GM23338 (cell line): ENCODE measurements at regions not wholly inside any gene's neighbourhood (a gene's known extent, or its start where the extent isn't known, plus 50 kb on each side); places are given as distances from the start of the nearest gene placed in this dataset.

Experiments
- ATAC-seq: fragments of 200-7000 bp; cut with Tn5 transposase; 3 replicates; pipeline ENCODE4 v1.9.1; 2020
- DNase-seq: peaks from one replicate; pipeline ENCODE4 v3.0.0-alpha.2; 2015; ENCODE audit warnings: low spot score
- H2AFZ ChIP-seq: fragments of 200-600 bp; sonication (generic); 2 replicates; pipeline ENCODE4 v1.8.0; 2016; ENCODE audit warnings: antibody characterized with exemption, mild to moderate bottlenecking, moderate library complexity
- H3F3A ChIP-seq: fragments of 200-600 bp; sonication (generic); replicated peaks from 2 replicates; pipeline ENCODE4 v1.8.0; 2017; ENCODE audit warnings: antibody characterized with exemption, mixed run types, low read depth
- H3K27ac ChIP-seq: fragments of 200-600 bp; sonication (generic); 2 replicates; pipeline ENCODE4 v1.6.1; 2016; ENCODE audit warnings: low read depth
- H3K27me3 ChIP-seq: fragments of 200-600 bp; sonication (generic); 2 replicates; pipeline ENCODE4 v1.8.0; 2016; ENCODE audit warnings: mild to moderate bottlenecking, mixed run types, moderate library complexity; ENCODE audit not compliant: insufficient read depth
- H3K36me3 ChIP-seq: fragments of 200-600 bp; sonication (generic); 2 replicates; pipeline ENCODE4 v1.8.0; 2016; ENCODE audit warnings: mild to moderate bottlenecking; ENCODE audit not compliant: insufficient read depth
- H3K4me1 ChIP-seq: fragments of 200-600 bp; sonication (generic); 2 replicates; pipeline ENCODE4 v1.8.0; 2016; ENCODE audit warnings: mild to moderate bottlenecking, moderate library complexity; ENCODE audit not compliant: insufficient read depth
- H3K4me2 ChIP-seq: fragments of 200-600 bp; sonication (generic); 2 replicates; pipeline ENCODE4 v1.7.1; 2017; ENCODE audit warnings: mixed run types
- H3K4me3 ChIP-seq: fragments of 200-600 bp; sonication (generic); 2 replicates; pipeline ENCODE4 v1.6.1; 2016; ENCODE audit warnings: mixed run types
- H3K79me2 ChIP-seq: fragments of 200-600 bp; sonication (generic); replicated peaks from 2 replicates; pipeline ENCODE4 v1.8.0; 2017; ENCODE audit warnings: mild to moderate bottlenecking; ENCODE audit not compliant: insufficient read depth
- H3K9me2 ChIP-seq: fragments of 200-600 bp; sonication (generic); 2 replicates; pipeline ENCODE4 v1.8.0; 2017; ENCODE audit not compliant: insufficient read depth
- H4K20me1 ChIP-seq: fragments of 200-600 bp; sonication (generic); replicated peaks from 2 replicates; pipeline ENCODE4 v1.8.0; 2017; ENCODE audit warnings: mild to moderate bottlenecking; ENCODE audit not compliant: insufficient read depth
- H3K27ac Mint-ChIP-seq: 2 replicates; pipeline ENCODE4 v1.8.0; 2020; ENCODE audit warnings: inconsistent platforms, mild to moderate bottlenecking, moderate library complexity, mixed read lengths
- H3K27me3 Mint-ChIP-seq: 3 replicates; pipeline ENCODE4 v1.8.0; 2022; ENCODE audit warnings: low read depth, mild to moderate bottlenecking, moderate library complexity, mixed read lengths, inconsistent platforms; ENCODE audit not compliant: insufficient read depth, poor library complexity
- H3K36me3 Mint-ChIP-seq: 3 replicates; pipeline ENCODE4 v1.8.0; 2021; ENCODE audit warnings: low read depth, mild to moderate bottlenecking, inconsistent platforms, moderate library complexity, mixed read lengths
- H3K4me1 Mint-ChIP-seq: 3 replicates; pipeline ENCODE4 v1.8.0; 2020; ENCODE audit warnings: mild to moderate bottlenecking, inconsistent platforms, mixed read lengths
- H3K4me3 Mint-ChIP-seq: 3 replicates; pipeline ENCODE4 v1.8.0; 2021; ENCODE audit warnings: moderate library complexity, mild to moderate bottlenecking, inconsistent platforms, mixed read lengths
- H3K9me3 Mint-ChIP-seq: 3 replicates; pipeline ENCODE4 v1.8.0; 2020; ENCODE audit warnings: moderate library complexity, mild to moderate bottlenecking, inconsistent platforms, mixed read lengths
- CTCF ChIP-seq, 2 experiments: fragments of 200-600 bp in 1 of 2; sonication (generic) in 1 of 2; conservative IDR thresholded peaks; 2 replicates each; pipeline versions ENCODE4 v1.5.1 to v1.6.1; 2016 to 2017; ENCODE audit warnings: antibody characterized with exemption in 2 of 2, low read depth in 2 of 2, mild to moderate bottlenecking in 2 of 2, moderate library complexity in 1 of 2
- ETS1 ChIP-seq: IDR thresholded peaks from 2 replicates; pipeline ENCODE4 v1.6.1; 2016; ENCODE audit warnings: antibody characterized with exemption
- JUNB ChIP-seq: IDR thresholded peaks from one replicate; pipeline ENCODE4 v1.6.1; 2016; ENCODE audit warnings: antibody characterized with exemption; ENCODE audit not compliant: unreplicated experiment
- NANOG ChIP-seq: IDR thresholded peaks from 2 replicates; pipeline ENCODE4 v1.6.1; 2016; ENCODE audit warnings: antibody characterized with exemption, borderline replicate concordance
- POLR2AphosphoS5 ChIP-seq: IDR thresholded peaks from 2 replicates; pipeline ENCODE4 v1.6.1; 2016; ENCODE audit warnings: antibody characterized with exemption, low read depth
- STAT1 ChIP-seq: IDR thresholded peaks from one replicate; pipeline ENCODE4 v1.6.1; 2016; ENCODE audit warnings: antibody characterized with exemption; ENCODE audit not compliant: unreplicated experiment
- ZNF114 ChIP-seq: fragments of 250-450 bp; sonication (Bioruptor Pico); IDR thresholded peaks from 2 replicates; pipeline ENCODE4 v1.5.0; 2020; ENCODE audit warnings: mild to moderate bottlenecking, moderate library complexity
- ZNF331 ChIP-seq: fragments of 250-450 bp; sonication (Bioruptor Pico); IDR thresholded peaks from 2 replicates; pipeline ENCODE4 v1.5.0; 2020; ENCODE audit warnings: low read depth, mild to moderate bottlenecking, moderate library complexity
- ZNF462 ChIP-seq: fragments of 250-450 bp; sonication (Bioruptor Pico); IDR thresholded peaks from 2 replicates; pipeline ENCODE4 v1.5.0; 2020; ENCODE audit warnings: mild to moderate bottlenecking, moderate library complexity

GRCh38 chr14:28407996-28408395 lies 358.6 kb upstream of the FOXG1 start:
- ATAC-seq (no peak), DNase-seq (no peak)
- Mint-ChIP-seq H3K4me1 (peaks cover 12% of the 10 kb centered on the region), H3K9me3 (no peaks in the 10 kb centered on the region; the same call in none of the 3 replicates), H3K27me3 (no peaks in the 10 kb centered on the region), H3K36me3 (no peaks in the 10 kb centered on the region), H3K4me3 (no peak overlapping the region), H3K27ac (no peak overlapping the region)
- H3K4me2 ChIP-seq = no peak overlapping the region
- no peak for TF ChIP-seq POLR2AphosphoS5
- TF ChIP-seq ZNF331 (CRISPR knock-in tag) = no peak
- no peak for TF ChIP-seq JUNB
- TF ChIP-seq STAT1 = no peak
- TF ChIP-seq CTCF (conservative IDR thresholded peaks at IDR 0.05; ENCODE audit: low read depth in 2 of 2) = no peak
- no peak for TF ChIP-seq NANOG
- no peak for TF ChIP-seq ZNF114 (CRISPR knock-in tag)
- no peak for TF ChIP-seq ETS1
- no peaks in the 10 kb centered on the region for H3K9me2 ChIP-seq
- no peaks in the 10 kb centered on the region for H3K36me3 ChIP-seq
- no peaks in the 10 kb centered on the region for H3F3A ChIP-seq
- H3K27ac ChIP-seq = no peak overlapping the region
- H4K20me1 ChIP-seq = no peaks in the 10 kb centered on the region
- no peak overlapping the region for H2AFZ ChIP-seq
- no peaks in the 10 kb centered on the region for H3K79me2 ChIP-seq
- H3K4me1 ChIP-seq = no peaks in the 10 kb centered on the region
- H3K27me3 ChIP-seq = no peaks in the 10 kb centered on the region
- no peak overlapping the region for H3K4me3 ChIP-seq

- no peaks in the 10 kb centered on the region for H3K79me2 ChIP-seq
- no peaks in the 10 kb centered on the region for H3F3A ChIP-seq
- Mint-ChIP-seq H3K27me3 (no peaks in the 10 kb centered on the region), H3K27ac (no peak overlapping the region), H3K9me3 (peaks cover 3% of the 10 kb centered on the region), H3K36me3 (0 out of 3 replicates have a peak, but pooled peaks cover 4% of the 10 kb centered on the region), H3K4me3 (no peak overlapping the region), H3K4me1 (peaks cover 10% of the 10 kb centered on the region)
- H3K27me3 ChIP-seq = no peaks in the 10 kb centered on the region
- H2AFZ ChIP-seq = no peak overlapping the region
- TF ChIP-seq ZNF462 (CRISPR knock-in tag) (no peak), ZNF331 (CRISPR knock-in tag) (no peak)
- DNase-seq (no peak), ATAC-seq (no peak)
- no peak overlapping the region for H3K4me3 ChIP-seq
- no peaks in the 10 kb centered on the region for H3K4me1 ChIP-seq
- no peak overlapping the region for H3K27ac ChIP-seq
- no peaks in the 10 kb centered on the region for H4K20me1 ChIP-seq
- no peak overlapping the region for H3K4me2 ChIP-seq
- H3K9me2 ChIP-seq = no peaks in the 10 kb centered on the region
- no peaks in the 10 kb centered on the region for H3K36me3 ChIP-seq
Observed at GRCh38 chr14:28412077-28412476, 354.5 kb upstream of the FOXG1 start.
